Esophagus squamous epithelium (tissue), 4 donors: ENCODE measurements at regions not wholly inside any gene's neighbourhood (a gene's known extent, or its start where the extent isn't known, plus 50 kb on each side); places are given as distances from the start of the nearest gene placed in this dataset.

Experiments
- CTCF ChIP-seq, 6 experiments: fragments of 450-650 bp in 4 of 6; fragments of 200-600 bp in 2 of 6; sonication (generic) in 2 of 6; IDR thresholded peaks; one replicate each; pipeline ENCODE4 v1.5.1; 2016 to 2019; ENCODE audit warnings: antibody characterized with exemption in 6 of 6, mild to moderate bottlenecking in 4 of 6, moderate library complexity in 4 of 6
- POLR2A ChIP-seq, 4 donors: fragments of 450-650 bp; IDR thresholded peaks; one replicate each; pipeline ENCODE4 v1.6.1; 2017; ENCODE audit warnings: antibody characterized with exemption in 4 of 4, mild to moderate bottlenecking in 4 of 4, moderate library complexity in 3 of 4

GRCh38 chr16:59400830-59401229 lies 666.7 kb upstream of the GOT2 start:
- TF ChIP-seq CTCF (IDR thresholded peaks at IDR 0.05) (no peak), POLR2A (IDR thresholded peaks at IDR 0.05) (no peak)
